ENCODE measurements at regions not wholly inside any gene's neighbourhood (a gene's known extent, or its start where the extent isn't known, plus 50 kb on each side); places are given as distances from the start of the nearest gene placed in this dataset.

GRCh38 chr1:36692465-36693160 lies 209.9 kb upstream of the CSF3R start:
- no peak for TF ChIP-seq POLR2A (IDR thresholded peaks at IDR 0.05; ENCODE audit: low read length)
- TF ChIP-seq GATA1 (IDR thresholded peaks at IDR 0.05; ENCODE audit: low read depth, low read length): no peak

All from erythroblast (primary cell).